ENCODE measurements at regions not wholly inside any gene's neighbourhood (a gene's known extent, or its start where the extent isn't known, plus 50 kb on each side); places are given as distances from the start of the nearest gene placed in this dataset.

- TF ChIP-seq CTCF (IDR thresholded peaks at IDR 0.05; ENCODE audit: borderline replicate concordance, extremely low read depth, low read length, poor library complexity, severe bottlenecking) (no peak), EZH2 (IDR thresholded peaks at IDR 0.05; ENCODE audit: borderline replicate concordance, low read depth, low read length, severe bottlenecking) (no peak)
Measured at GRCh38 chr5:82593481-82593880, 315.3 kb upstream of the RPS23 start.

Measured in DND-41 (cell line).